ENCODE measurements at regions not wholly inside any gene's neighbourhood (a gene's known extent, or its start where the extent isn't known, plus 50 kb on each side); places are given as distances from the start of the nearest gene placed in this dataset.

DNA sequence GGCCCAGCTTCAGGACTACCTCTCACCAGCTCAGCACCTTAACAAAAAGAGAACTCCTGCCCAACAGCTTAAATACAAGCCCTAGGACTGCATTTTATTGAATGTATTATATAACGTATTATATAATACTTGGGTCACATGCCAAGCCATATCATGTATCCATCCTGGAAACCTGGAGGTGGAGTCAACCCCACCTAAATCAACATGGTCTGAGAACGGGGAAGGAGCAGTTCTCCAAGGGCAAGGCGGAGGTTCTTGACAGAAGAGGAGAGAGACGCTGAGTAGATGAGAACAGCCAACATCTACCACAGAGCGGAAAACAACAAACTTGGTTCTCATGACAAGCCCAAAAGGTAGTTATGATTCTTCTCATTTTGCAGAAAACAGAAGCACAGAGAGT is 163.4 kb downstream of the FGF18 start:
- H3K27me3 Mint-ChIP-seq: peaks cover 11% of the 10 kb centered on the region
- Histone ChIP-seq H3K9me3 (ENCODE audit: control insufficient read depth in 1 of 2, insufficient read depth in 1 of 2, low read length in 2 of 2) (peaks cover 0 to 3% of the 10 kb centered on the region in 2 experiments), H3K27me3 (ENCODE audit: control insufficient read depth in 1 of 2, insufficient read depth in 2 of 2, low read length in 2 of 2) (peaks cover 0 to 2% of the 10 kb centered on the region in 2 experiments), H3K27ac (ENCODE audit: low read depth in 1 of 2, low read length in 2 of 2) (no peak overlapping the region), H3K36me3 (ENCODE audit: insufficient read depth, low read length) (no peaks in the 10 kb centered on the region), H3K4me3 (ENCODE audit: low read length) (no peak overlapping the region), H3K4me1 (ENCODE audit: insufficient read depth, low read length) (no peaks in the 10 kb centered on the region)
- H3K4me1 Mint-ChIP-seq (ENCODE audit: low read depth): no peaks in the 10 kb centered on the region
- CTCF ChIA-PET: no interaction called here
- no peaks in the 10 kb centered on the region for H3K36me3 Mint-ChIP-seq (ENCODE audit: low read depth)
- DNase-seq (no peak), ATAC-seq (ENCODE audit: poor library complexity) (no peak)
- no peak overlapping the region for H3K27ac Mint-ChIP-seq
- intact Hi-C loops (cut with DNase I, micrococcal nuclease): no loop called here
- POLR2A ChIA-PET: no interaction called here
- no peaks in the 10 kb centered on the region for H3K9me3 Mint-ChIP-seq
- no peak overlapping the region for H3K4me3 Mint-ChIP-seq
- TF ChIP-seq, protein P1, sequence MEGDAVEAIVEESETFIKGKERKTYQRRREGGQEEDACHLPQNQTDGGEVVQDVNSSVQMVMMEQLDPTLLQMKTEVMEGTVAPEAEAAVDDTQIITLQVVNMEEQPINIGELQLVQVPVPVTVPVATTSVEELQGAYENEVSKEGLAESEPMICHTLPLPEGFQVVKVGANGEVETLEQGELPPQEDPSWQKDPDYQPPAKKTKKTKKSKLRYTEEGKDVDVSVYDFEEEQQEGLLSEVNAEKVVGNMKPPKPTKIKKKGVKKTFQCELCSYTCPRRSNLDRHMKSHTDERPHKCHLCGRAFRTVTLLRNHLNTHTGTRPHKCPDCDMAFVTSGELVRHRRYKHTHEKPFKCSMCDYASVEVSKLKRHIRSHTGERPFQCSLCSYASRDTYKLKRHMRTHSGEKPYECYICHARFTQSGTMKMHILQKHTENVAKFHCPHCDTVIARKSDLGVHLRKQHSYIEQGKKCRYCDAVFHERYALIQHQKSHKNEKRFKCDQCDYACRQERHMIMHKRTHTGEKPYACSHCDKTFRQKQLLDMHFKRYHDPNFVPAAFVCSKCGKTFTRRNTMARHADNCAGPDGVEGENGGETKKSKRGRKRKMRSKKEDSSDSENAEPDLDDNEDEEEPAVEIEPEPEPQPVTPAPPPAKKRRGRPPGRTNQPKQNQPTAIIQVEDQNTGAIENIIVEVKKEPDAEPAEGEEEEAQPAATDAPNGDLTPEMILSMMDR (IDR thresholded peaks at IDR 0.05): no peak

DNA sequence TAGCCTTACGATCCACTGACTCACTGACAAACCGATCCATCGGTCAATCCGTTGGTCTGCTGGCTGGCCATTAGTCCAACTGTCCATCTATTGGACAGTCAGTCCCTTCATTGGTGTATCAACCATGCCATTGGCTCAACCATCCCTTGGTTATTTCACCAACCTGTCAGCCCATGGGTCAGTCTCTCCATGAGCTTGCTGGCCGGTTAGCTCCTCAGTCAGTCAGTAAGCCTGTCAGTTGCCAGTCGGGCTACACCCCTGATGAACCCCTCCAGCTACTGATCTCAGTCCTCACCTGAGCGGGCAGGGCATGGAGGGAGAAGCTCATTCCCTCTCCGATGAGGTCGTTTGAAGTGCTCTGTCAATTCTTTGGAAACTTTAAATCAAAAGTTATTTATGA is 166.5 kb downstream of the FGF18 start:
- Histone ChIP-seq H3K36me3 (ENCODE audit: insufficient read depth, low read length) (no peaks in the 10 kb centered on the region), H3K27ac (ENCODE audit: low read depth in 1 of 2, low read length in 2 of 2) (no peak overlapping the region), H3K9me3 (ENCODE audit: control insufficient read depth in 1 of 2, insufficient read depth in 1 of 2, low read length in 2 of 2) (no peaks in the 10 kb centered on the region), H3K4me3 (ENCODE audit: low read length) (no peak overlapping the region), H3K4me1 (ENCODE audit: insufficient read depth, low read length) (no peaks in the 10 kb centered on the region), H3K27me3 (ENCODE audit: control insufficient read depth in 1 of 2, insufficient read depth in 2 of 2, low read length in 2 of 2) (no peaks in the 10 kb centered on the region)
- Mint-ChIP-seq H3K27me3 (peaks cover 5% of the 10 kb centered on the region), H3K27ac (no peak overlapping the region), H3K36me3 (ENCODE audit: low read depth) (no peaks in the 10 kb centered on the region), H3K9me3 (no peaks in the 10 kb centered on the region), H3K4me1 (ENCODE audit: low read depth) (no peaks in the 10 kb centered on the region), H3K4me3 (no peak overlapping the region)
- intact Hi-C loops (cut with DNase I, micrococcal nuclease): no loop called here
- ChIA-PET CTCF (no interaction called here), POLR2A (no interaction called here)
- DNase-seq (no peak), ATAC-seq (ENCODE audit: poor library complexity) (no peak)
- TF ChIP-seq, protein P1 (IDR thresholded peaks at IDR 0.05): no peak

- H3K4me1 ChIP-seq (ENCODE audit: insufficient read depth, low read length): no peaks in the 10 kb centered on the region
- H3K9me3 ChIP-seq (ENCODE audit: control insufficient read depth in 1 of 2, insufficient read depth in 1 of 2, low read length in 2 of 2): no peaks in the 10 kb centered on the region
- Mint-ChIP-seq H3K4me1 (ENCODE audit: low read depth) (no peaks in the 10 kb centered on the region), H3K9me3 (no peaks in the 10 kb centered on the region), H3K27me3 (peaks cover 5% of the 10 kb centered on the region), H3K27ac (no peak overlapping the region), H3K36me3 (ENCODE audit: low read depth) (no peaks in the 10 kb centered on the region), H3K4me3 (no peak overlapping the region)
- no peak overlapping the region for H3K27ac ChIP-seq (ENCODE audit: low read depth in 1 of 2, low read length in 2 of 2)
- CTCF ChIA-PET: no interaction called here
- POLR2A ChIA-PET: no interaction called here
- H3K36me3 ChIP-seq (ENCODE audit: insufficient read depth, low read length): no peaks in the 10 kb centered on the region
- ATAC-seq (ENCODE audit: poor library complexity): no peak
- intact Hi-C loops (cut with DNase I, micrococcal nuclease): no loop called here
- DNase-seq: no peak
- TF ChIP-seq, protein P1 (IDR thresholded peaks at IDR 0.05): no peak
- no peak overlapping the region for H3K4me3 ChIP-seq (ENCODE audit: low read length)
- H3K27me3 ChIP-seq (ENCODE audit: control insufficient read depth in 1 of 2, insufficient read depth in 2 of 2, low read length in 2 of 2): no peaks in the 10 kb centered on the region
Measured at GRCh38 chr5:171586436-171586835, 167.0 kb downstream of the FGF18 start.

All from CD4-positive, alpha-beta T cell (primary cell).